ENCODE measurements at regions not wholly inside any gene's neighbourhood (a gene's known extent, or its start where the extent isn't known, plus 50 kb on each side); places are given as distances from the start of the nearest gene placed in this dataset.
"Not testable (repeated sequence)": the region's sequence is repeated elsewhere in the genome, so short reads cannot be mapped to it uniquely, and the experiment has no call there.

GRCh38 chr6:90457867-90458259 lies 129.0 kb downstream of the MAP3K7 start:
- DNase-seq = no peak
- H3K9me3 Mint-ChIP-seq (ENCODE audit: unreplicated experiment) = no peaks in the 10 kb centered on the region
- no peak overlapping the region for H3K27ac Mint-ChIP-seq (ENCODE audit: unreplicated experiment)
- H3K4me1 Mint-ChIP-seq (ENCODE audit: low read depth, unreplicated experiment) = no peaks in the 10 kb centered on the region
- Histone ChIP-seq H3K4me3 (ENCODE audit: low read depth, low read length) (no peak overlapping the region), H3K9me3 (no peaks in the 10 kb centered on the region), H3K36me3 (ENCODE audit: control insufficient read depth, insufficient read depth, low read length) (no peaks in the 10 kb centered on the region), H3K4me1 (no peaks in the 10 kb centered on the region), H3K27me3 (replicated peaks; ENCODE audit: control insufficient read depth, insufficient read depth, low read length) (no peaks in the 10 kb centered on the region)
- BruUV-seq (replicated peaks) = no TSS peak
- intact Hi-C loops (cut with micrococcal nuclease; ENCODE audit: unreplicated experiment) = no loop called here
- H3K36me3 Mint-ChIP-seq (ENCODE audit: insufficient read depth, unreplicated experiment) = no peaks in the 10 kb centered on the region
- peaks cover 3% of the 10 kb centered on the region for H3K27me3 Mint-ChIP-seq (ENCODE audit: insufficient read depth, unreplicated experiment)
- ChIA-PET CTCF (no interaction called here), POLR2A (no interaction called here)
- no peak overlapping the region for H3K4me3 Mint-ChIP-seq (ENCODE audit: unreplicated experiment)
- TF ChIP-seq, protein P1, sequence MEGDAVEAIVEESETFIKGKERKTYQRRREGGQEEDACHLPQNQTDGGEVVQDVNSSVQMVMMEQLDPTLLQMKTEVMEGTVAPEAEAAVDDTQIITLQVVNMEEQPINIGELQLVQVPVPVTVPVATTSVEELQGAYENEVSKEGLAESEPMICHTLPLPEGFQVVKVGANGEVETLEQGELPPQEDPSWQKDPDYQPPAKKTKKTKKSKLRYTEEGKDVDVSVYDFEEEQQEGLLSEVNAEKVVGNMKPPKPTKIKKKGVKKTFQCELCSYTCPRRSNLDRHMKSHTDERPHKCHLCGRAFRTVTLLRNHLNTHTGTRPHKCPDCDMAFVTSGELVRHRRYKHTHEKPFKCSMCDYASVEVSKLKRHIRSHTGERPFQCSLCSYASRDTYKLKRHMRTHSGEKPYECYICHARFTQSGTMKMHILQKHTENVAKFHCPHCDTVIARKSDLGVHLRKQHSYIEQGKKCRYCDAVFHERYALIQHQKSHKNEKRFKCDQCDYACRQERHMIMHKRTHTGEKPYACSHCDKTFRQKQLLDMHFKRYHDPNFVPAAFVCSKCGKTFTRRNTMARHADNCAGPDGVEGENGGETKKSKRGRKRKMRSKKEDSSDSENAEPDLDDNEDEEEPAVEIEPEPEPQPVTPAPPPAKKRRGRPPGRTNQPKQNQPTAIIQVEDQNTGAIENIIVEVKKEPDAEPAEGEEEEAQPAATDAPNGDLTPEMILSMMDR (IDR thresholded peaks at IDR 0.05; ENCODE audit: insufficient read depth in 1 of 2, low read depth in 1 of 2, low read length in 1 of 2, severe bottlenecking in 1 of 2, unreplicated experiment in 1 of 2) = no peak

- CTCF ChIA-PET; BruUV-seq (replicated peaks); H3K4me1 ChIP-seq; H3K4me1 Mint-ChIP-seq (ENCODE audit: low read depth, unreplicated experiment); H3K9me3 ChIP-seq; H3K36me3 Mint-ChIP-seq (ENCODE audit: insufficient read depth, unreplicated experiment); H3K9me3 Mint-ChIP-seq (ENCODE audit: unreplicated experiment); DNase-seq; H3K27me3 Mint-ChIP-seq (ENCODE audit: insufficient read depth, unreplicated experiment); H3K36me3 ChIP-seq (ENCODE audit: control insufficient read depth, insufficient read depth, low read length); H3K27me3 ChIP-seq (replicated peaks; ENCODE audit: control insufficient read depth, insufficient read depth, low read length); H3K4me3 ChIP-seq (ENCODE audit: low read depth, low read length); H3K4me3 Mint-ChIP-seq (ENCODE audit: unreplicated experiment); POLR2A ChIA-PET; intact Hi-C loops (cut with micrococcal nuclease; ENCODE audit: unreplicated experiment); H3K27ac Mint-ChIP-seq (ENCODE audit: unreplicated experiment): not testable (repeated sequence)
These were observed 129.6 kb downstream of the MAP3K7 start for GRCh38 chr6:90456997-90457866.

- BruUV-seq (replicated peaks) = no TSS peak
- DNase-seq = no peak
- H3K36me3 Mint-ChIP-seq (ENCODE audit: insufficient read depth, unreplicated experiment) = no peaks in the 10 kb centered on the region
- ChIA-PET POLR2A (no interaction called here), CTCF (no interaction called here)
- H3K4me3 Mint-ChIP-seq (ENCODE audit: unreplicated experiment) = no peak overlapping the region
- Histone ChIP-seq H3K36me3 (ENCODE audit: control insufficient read depth, insufficient read depth, low read length) (no peaks in the 10 kb centered on the region), H3K4me1 (no peaks in the 10 kb centered on the region), H3K9me3 (no peaks in the 10 kb centered on the region), H3K4me3 (ENCODE audit: low read depth, low read length) (no peak overlapping the region), H3K27me3 (replicated peaks; ENCODE audit: control insufficient read depth, insufficient read depth, low read length) (no peaks in the 10 kb centered on the region)
- H3K9me3 Mint-ChIP-seq (ENCODE audit: unreplicated experiment) = no peaks in the 10 kb centered on the region
- no peak overlapping the region for H3K27ac Mint-ChIP-seq (ENCODE audit: unreplicated experiment)
- TF ChIP-seq, protein P1 (IDR thresholded peaks at IDR 0.05; ENCODE audit: insufficient read depth in 1 of 2, low read depth in 1 of 2, low read length in 1 of 2, severe bottlenecking in 1 of 2, unreplicated experiment in 1 of 2) = no peak
- intact Hi-C loops (cut with micrococcal nuclease; ENCODE audit: unreplicated experiment) = no loop called here
- H3K27me3 Mint-ChIP-seq (ENCODE audit: insufficient read depth, unreplicated experiment) = peaks cover 3% of the 10 kb centered on the region
- H3K4me1 Mint-ChIP-seq (ENCODE audit: low read depth, unreplicated experiment) = no peaks in the 10 kb centered on the region
These were observed 130.9 kb downstream of the MAP3K7 start for GRCh38 chr6:90456001-90456400.

Data from Caco-2 (cell line).